ENCODE measurements at regions not wholly inside any gene's neighbourhood (a gene's known extent, or its start where the extent isn't known, plus 50 kb on each side); places are given as distances from the start of the nearest gene placed in this dataset.
A peak's percentile ranks its signal among the peaks of the same experiment; 100 is the strongest.
"Not testable (repeated sequence)": the region's sequence is repeated elsewhere in the genome, so short reads cannot be mapped to it uniquely, and the experiment has no call there.

GRCh38 chr5:100641833-100642232 is 106.7 kb downstream of the FAM174A start:
- DNase-seq: no peak

GRCh38 chr5:100643473-100643872 is 108.3 kb downstream of the FAM174A start:
- no peak for DNase-seq

- DNase-seq: peak; percentile 50
Observed at GRCh38 chr5:100644185-100644584, 109.0 kb downstream of the FAM174A start.

DNA sequence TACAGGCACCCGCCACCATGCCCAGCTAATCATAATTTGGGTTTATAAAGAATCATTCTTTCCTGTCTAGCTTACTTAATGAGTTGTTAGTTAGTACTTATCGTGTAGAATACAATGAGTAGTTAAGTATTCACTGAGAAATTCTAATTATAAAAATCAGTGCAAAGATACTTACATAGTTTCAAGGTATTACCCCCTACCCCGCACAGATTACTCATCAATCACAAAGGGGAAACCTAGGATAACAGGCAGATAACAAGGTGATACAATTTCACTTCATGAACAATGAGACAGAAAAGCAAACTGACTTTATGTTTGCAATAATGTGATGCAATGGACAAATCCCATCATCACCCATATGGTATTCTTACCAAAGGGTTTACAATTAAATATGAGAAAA is 109.6 kb downstream of the FAM174A start:
- no peak for DNase-seq

DNA sequence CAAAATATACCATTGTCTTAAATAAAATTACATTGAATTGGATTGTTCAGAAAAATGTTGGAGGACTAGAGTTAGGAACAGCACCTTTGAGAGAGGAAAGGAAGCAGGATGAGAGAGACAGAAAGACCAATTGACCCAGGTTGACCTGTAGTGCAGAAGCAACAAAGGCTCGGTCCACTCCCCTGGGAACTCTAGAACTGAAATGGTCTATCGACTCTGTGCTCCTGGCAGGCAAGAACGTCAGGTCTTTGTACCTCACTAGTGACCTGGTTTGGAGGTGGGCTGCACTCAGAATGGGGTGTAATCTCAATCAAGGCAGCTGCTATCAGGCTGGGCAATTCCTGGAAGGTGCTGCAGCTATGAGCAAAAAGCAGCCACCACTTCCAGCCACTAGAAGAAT is 110.8 kb downstream of the FAM174A start:
- DNase-seq: no peak

DNA sequence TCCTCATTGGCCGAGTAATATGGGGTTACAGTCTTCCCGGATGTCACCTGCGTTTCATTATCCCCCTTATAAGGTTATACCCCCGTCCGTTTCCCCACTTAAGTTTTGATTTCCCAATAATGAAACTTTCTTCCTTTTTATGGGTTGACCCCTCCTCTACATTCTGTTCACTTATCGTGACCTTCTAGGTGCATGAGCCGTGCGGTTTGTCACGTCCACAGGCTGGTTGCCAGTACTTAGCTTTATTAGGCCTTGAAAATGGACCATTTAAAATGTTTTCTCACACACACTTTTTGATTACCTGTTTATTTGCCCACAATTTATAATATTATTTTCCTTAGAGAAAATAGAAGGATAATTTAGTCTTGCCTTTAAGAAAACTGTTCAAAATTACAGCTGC is 111.5 kb downstream of the FAM174A start:
- DNase-seq: no peak

DNA sequence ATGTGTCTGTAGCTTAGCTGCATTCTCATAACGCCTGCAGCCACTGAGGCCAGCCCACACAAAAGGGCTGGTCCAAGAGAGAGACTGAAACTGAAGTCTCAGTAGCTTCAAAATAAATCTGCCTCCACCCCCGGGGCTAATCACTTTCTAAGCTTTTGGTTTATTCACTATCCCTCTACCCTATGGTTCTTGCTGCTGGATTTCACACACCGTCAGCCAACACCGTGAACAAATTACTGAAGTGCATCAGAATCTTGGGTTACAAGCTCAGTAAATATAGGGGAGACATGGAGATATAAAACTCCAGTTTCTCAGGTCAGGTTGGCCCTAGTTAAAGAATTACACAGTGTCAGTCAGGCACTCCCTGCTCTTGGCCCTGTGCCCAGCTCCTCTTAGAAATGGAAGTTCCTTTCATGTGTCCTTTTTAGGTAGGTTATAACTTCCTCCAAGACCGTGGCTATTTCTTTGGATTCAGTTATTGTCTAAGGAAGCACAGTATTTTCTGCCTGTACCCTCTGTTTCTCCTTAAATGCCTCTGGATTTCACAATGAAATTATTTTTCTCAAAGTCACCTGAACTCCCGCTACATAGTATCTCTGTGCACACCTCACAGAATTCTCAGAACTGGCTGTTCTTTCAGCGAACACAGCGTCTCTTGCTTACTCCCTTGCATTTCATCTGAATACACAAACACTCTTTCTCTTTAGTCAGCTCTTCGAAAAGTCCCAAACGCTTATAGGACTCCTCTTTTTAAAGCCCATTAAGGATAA is 112.5 kb downstream of the FAM174A start:
- DNase-seq: peak; percentile 60

DNA sequence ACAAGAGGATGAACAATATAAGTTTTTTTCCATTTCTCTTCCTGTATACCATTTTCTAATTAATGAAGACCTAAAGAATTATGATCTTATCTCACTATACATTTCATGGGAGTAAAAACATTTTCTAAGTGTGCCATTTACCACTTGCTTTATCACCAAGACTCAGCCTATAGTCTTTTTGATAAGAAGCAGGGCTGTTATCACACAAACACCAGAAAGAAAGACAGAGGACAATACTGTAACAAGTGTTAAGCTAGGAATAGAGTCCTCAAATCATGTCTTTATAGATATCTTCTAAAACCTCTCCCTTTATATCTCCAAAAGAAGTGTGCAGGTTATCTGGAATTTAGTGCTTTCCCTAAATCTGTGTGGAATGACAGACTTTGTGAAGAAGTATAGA is 119.7 kb downstream of the FAM174A start:
- no peak for DNase-seq

- not testable (repeated sequence) for DNase-seq
Observed at GRCh38 chr5:100656771-100657170, 121.6 kb downstream of the FAM174A start.

DNA sequence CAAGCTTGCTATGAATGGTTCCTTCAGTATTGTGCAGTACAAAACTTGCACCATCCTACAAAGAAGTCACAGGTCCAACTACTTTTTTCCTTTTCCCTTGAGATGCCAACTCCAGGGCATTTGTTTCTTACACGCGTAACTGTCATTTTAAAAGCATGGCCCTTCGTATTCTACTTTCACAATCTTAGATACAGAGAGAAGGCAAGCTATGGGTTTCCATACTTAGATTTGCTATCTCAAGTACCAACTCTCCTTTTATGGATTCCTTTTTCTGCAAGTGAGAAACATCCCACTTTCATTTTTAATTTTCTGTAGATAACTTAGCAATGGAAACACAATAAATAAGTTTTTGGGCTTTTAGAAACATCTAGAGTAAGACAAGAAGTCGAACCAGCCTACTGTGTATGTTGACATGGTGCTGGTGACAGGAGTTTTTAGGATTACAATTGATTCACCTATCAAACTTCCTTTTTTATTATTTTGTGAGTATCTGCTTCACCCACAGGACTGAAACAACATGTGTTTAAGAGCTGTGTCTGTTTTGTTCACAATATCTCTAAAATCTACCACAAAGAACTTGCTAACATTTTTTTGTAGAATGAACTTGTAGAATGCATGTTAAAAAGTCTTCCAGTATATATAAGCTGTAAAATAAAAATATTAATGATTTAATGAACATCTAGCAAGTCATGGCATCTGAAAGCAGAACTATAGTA is 124.1 kb downstream of the FAM174A start:
- DNase-seq: no peak

DNA sequence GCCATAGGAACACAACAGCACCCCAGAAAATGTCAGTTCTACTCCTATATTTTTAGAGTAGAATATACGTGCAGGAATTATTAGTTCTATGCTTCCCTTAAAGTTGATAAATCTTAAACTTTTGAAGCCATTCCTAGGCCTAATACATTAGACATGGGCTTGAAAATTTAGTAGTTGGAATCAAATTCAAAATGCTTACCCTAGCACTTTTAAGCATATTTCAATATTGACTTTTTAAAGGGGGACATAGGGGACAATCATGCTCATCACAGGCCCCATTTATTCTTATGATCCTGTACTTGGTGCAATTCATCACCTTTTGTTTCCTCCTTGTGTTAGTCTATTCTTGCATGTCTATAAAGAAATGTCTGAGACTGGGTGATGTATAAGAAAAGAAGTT is 129.0 kb downstream of the FAM174A start:
- DNase-seq: no peak

DNA sequence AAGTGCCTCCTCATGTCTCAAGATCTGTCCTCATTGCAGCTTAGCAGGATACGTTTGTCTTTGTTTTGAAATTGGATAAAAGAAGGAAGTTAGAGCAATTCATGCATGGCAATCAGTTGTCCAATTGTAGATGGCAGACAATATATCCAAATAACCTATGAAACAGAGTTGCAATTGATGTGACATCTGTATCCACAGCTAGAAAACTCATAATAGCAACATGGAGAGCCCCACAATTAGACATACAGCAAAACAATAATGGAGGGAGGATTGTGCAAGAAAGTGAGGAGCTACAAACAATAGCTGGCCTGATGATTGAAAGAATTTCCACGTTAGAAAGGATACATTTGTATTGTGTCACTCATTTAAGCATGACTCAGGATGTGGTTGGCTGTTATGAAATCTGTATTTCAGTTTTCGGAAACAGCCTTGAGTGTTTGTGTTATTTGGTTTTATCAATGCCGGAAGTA is 132.0 kb downstream of the FAM174A start:
- DNase-seq: no peak

- DNase-seq: no peak
Observed at GRCh38 chr5:100668511-100668910, 133.3 kb downstream of the FAM174A start.

- DNase-seq: peak; percentile 81
Observed at GRCh38 chr5:100676817-100677631, 141.8 kb downstream of the FAM174A start.

DNA sequence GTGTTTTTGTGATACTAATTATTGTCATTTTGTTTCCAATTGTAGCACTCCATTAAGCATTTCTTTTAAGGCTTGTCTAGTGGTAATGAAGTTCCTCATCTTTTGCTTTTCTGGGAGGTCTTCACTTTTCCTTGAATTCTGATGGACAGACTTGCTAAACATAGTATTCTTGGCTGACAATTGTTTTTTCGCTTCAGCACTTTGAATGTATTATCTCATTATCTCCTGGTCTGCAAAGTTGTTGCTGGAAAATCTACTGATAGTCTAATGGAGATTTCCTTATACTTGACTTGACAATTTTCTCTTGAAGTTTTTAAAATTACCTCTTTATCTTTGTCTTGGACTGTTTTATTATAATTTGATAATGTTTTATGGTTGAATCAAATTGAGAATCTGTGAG is 147.5 kb downstream of the FAM174A start:
- no peak for DNase-seq

DNA sequence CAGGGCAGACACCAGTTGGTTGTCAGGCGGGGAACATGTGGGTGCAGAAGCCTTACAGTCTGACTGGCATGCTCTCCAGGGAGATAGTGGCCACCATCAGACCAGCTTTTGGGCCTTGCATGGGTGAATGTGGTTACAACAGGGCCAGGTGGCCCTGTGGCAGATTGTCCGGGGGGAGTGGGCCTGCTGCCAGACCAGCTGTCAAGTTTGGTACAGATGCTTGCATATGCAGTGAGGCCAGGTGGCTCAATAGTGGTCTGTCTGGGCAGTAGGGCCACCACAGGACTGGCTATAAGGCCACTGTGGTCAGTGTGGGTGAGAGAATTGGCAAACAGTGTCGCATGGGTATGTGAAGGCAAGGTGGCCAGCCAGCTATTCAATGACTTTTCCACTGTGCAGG is 148.7 kb downstream of the FAM174A start:
- no peak for DNase-seq

- not testable (repeated sequence) for DNase-seq
Observed at GRCh38 chr5:100685122-100685521, 149.9 kb downstream of the FAM174A start.

DNA sequence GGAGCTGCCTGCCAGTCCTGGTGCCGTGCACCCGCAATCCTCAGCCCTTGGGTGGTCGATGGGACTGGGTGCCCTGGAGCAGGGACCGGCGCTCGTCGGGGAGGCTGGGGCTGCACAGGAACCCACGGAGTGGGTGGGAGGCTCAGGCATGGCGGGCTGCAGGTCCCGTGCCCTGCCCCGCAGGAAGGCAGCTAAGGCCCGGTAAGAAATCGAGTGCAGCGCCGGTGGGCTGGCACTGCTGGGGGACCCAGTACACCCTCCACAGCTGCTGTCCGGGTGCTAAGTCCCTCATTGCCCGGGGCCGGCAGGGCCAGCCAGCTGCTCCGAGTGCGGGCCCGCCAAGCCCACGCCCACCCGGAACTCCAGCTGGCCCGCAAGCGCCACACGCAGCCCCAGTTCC is 153.7 kb downstream of the FAM174A start:
- DNase-seq: not testable (repeated sequence)

GRCh38 chr5:100690036-100690560 is 154.9 kb downstream of the FAM174A start:
- no peak for DNase-seq

- no peak for DNase-seq
Observed at GRCh38 chr5:100691085-100691484, 155.9 kb downstream of the FAM174A start.

DNA sequence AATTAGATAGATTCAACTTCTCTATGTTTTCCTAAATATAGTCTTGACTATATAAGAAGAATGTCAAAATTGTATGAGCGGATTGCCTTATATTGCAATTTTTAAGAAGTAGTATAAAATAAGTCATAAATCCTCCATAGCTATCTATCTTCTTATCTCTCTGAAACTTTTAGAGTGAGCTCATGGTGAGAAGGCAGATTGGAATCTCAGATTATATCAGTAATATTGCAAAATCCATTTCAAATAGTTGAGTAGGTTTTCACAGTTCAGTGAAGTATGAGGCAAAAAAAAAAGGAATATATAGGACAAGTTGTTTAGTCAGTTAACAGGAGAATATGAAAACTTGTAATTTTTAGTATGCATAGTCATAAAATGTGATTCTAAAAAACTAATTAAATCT is 156.4 kb downstream of the FAM174A start:
- no peak for DNase-seq

DNA sequence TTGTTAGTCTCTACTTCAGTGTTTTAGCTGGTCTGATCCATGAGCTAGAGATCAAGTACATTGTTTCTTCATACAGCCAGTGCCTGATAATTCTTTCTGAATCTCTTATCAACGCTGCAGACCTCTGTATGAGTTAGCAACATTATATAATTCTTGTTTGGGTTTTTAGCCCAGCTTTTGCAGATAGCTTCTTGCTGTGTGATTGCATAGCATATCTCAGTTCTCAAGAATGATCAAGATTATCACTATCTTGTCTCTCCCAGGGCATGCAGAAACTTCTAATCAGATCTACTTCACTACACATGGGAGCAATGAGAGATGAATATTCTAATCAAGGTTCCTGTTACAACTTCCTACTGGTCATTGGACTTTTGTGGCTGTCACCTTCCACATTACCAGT is 158.3 kb downstream of the FAM174A start:
- no peak for DNase-seq

- no peak for DNase-seq
Observed at GRCh38 chr5:100694100-100694499, 158.9 kb downstream of the FAM174A start.

Measured in SHP77 treated with DMSO at 0.1 percent for 48 hours (cell line).